ENCODE measurements at regions not wholly inside any gene's neighbourhood (a gene's known extent, or its start where the extent isn't known, plus 50 kb on each side); places are given as distances from the start of the nearest gene placed in this dataset.

DNA sequence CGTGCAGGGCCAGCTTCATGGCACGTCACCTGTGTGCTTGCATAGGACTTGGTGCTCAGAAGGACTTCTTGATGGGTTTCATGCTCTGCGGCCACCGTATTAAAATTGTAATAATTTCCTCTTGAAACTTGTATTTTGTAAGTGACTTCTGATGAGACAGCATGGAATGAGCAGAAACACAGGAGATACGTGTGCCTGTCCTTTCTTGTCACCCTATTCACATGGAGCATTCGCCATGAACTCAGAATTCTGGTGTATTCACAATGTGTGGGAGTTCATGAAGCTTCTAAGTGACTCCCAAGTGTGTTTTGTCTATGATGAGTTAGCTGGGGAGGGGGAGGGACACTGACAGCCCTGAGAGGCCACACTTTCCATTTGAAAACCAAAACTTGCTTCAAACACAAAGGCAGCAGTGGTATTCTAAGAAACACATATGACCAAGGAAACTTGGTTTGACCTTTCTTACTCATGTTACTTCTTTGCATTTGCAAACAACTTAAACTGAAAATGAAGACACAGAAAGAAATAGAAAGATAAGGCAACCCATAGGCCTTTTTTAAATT lies 92.1 kb upstream of the NEDD9 start:
- peak; percentile 22 for DNase-seq (ENCODE audit: extremely low read depth, insufficient read length)
- H3K27me3 ChIP-seq (replicated peaks; ENCODE audit: control insufficient read depth, insufficient read depth, low read length), result no peaks in the 10 kb centered on the region
- peak overlapping the region; percentile 15 for H3K4me3 ChIP-seq (replicated peaks; ENCODE audit: low read depth, low read length)
- H3K36me3 ChIP-seq (ENCODE audit: control insufficient read depth, insufficient read depth, low read length), result peaks cover 9% of the 10 kb centered on the region
- TF ChIP-seq, protein P1, sequence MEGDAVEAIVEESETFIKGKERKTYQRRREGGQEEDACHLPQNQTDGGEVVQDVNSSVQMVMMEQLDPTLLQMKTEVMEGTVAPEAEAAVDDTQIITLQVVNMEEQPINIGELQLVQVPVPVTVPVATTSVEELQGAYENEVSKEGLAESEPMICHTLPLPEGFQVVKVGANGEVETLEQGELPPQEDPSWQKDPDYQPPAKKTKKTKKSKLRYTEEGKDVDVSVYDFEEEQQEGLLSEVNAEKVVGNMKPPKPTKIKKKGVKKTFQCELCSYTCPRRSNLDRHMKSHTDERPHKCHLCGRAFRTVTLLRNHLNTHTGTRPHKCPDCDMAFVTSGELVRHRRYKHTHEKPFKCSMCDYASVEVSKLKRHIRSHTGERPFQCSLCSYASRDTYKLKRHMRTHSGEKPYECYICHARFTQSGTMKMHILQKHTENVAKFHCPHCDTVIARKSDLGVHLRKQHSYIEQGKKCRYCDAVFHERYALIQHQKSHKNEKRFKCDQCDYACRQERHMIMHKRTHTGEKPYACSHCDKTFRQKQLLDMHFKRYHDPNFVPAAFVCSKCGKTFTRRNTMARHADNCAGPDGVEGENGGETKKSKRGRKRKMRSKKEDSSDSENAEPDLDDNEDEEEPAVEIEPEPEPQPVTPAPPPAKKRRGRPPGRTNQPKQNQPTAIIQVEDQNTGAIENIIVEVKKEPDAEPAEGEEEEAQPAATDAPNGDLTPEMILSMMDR (IDR thresholded peaks at IDR 0.05; ENCODE audit: insufficient read depth, low read length, poor library complexity, severe bottlenecking), result no peak

DNA sequence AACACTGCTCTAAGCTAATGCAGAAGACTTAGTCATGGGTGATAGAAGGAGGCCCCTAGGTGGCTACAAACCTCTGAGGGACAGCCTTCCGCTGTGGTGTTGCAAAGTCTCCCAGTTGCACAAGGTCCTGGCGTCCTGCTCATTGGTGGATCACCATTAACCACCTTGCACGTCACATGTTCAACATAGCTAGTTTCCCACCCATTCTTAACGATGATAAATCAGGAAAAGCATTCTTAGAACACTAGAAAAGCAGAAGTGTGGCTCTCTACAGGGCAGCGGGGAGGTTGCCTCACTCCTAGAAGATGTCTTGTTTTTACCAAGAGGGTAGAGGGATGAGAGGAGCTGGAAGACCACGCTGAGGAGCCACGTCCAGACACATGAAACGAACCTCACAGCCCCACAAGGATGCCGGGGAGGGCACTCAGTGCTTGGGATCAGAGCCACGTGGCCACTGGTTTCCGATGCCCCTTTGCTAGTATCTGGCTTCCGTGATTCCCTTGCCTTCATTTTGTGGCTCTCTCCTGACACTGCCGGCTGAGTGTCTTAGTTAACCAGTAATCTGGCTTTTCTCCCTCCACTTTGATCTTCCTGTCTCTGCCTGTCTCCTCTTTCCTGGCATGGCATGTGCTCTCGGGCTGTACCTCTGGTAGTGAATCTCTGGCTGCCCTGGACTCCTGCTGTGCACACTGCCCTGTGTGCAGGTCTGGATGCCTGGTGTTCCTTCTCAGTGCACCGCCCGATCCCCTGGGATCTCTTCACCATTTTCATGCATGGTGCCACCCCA lies 91.4 kb upstream of the NEDD9 start:
- no peak for DNase-seq (ENCODE audit: extremely low read depth, insufficient read length)
- Histone ChIP-seq H3K27me3 (replicated peaks; ENCODE audit: control insufficient read depth, insufficient read depth, low read length) (no peaks in the 10 kb centered on the region), H3K4me3 (replicated peaks; ENCODE audit: low read depth, low read length) (peak overlapping the region; percentile 15), H3K36me3 (ENCODE audit: control insufficient read depth, insufficient read depth, low read length) (peaks cover 7% of the 10 kb centered on the region)
- TF ChIP-seq, protein P1 (IDR thresholded peaks at IDR 0.05; ENCODE audit: insufficient read depth, low read length, poor library complexity, severe bottlenecking), result peak; percentile 17

DNA sequence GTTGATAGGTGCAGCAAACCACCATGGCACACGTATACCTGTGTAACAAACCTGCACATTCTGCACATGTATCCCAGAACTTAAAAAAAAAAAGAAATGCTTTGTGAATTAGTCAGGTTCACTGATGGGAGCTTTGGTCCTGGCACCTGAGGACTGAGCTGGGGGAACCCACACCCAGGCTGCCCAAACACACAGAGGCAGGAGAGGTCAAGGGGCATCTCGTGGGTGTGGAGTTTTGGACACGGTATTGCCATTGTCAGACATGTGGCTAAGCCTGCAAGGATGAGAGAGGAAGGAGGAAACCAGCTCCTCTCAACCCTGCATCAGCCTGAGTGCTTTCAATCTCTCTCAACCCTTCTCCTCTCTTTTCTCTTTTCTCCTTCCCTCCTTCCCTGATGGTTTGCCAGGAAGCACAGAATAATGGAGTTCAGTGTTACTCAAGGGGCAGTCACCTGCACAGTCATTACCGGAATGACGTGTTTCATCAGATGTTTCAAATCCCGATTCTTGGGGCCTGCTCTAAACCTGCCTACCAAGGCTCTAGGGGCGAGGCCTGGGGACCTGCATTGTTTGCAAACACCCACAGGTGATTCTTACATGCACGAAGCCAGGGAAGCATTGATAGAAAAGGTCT lies 89.9 kb upstream of the NEDD9 start:
- no peak overlapping the region for H3K4me3 ChIP-seq (replicated peaks; ENCODE audit: low read depth, low read length)
- peaks cover 11% of the 10 kb centered on the region for H3K36me3 ChIP-seq (ENCODE audit: control insufficient read depth, insufficient read depth, low read length)
- DNase-seq (ENCODE audit: extremely low read depth, insufficient read length), result no peak
- H3K27me3 ChIP-seq (replicated peaks; ENCODE audit: control insufficient read depth, insufficient read depth, low read length), result no peaks in the 10 kb centered on the region
- TF ChIP-seq, protein P1 (IDR thresholded peaks at IDR 0.05; ENCODE audit: insufficient read depth, low read length, poor library complexity, severe bottlenecking), result no peak

DNA sequence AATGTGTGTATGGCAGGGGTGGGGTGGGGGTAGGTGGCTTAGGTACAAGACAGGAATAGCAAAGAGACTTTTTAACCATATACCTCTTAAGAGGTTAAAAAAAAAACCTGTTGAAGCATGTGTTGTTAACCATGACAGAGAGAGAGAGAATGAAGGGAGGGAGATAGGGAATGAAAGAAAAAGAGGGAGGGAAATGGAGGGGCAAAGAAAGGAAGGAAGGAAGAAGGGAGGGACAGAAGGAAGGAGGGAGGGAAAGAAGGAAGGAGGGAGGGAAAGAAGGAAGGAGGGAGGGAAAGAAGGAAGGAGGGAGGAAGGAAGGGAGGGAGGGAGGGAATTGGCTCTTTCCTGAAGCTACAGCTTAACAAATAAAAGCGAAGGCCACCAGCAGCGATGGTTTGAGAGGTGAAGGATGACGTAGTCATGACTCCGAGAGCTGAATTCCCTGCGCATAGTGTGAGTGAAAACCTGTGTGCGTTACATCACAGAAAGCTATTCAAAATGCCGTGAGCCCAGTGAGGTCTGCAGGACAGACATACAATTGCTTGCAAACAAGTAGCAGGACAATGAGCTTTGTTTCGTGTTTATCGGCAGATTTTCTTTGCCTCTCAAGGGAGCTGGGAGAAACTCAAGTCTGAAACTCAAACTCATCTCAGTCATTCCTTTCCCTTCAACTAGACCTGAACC lies 88.6 kb upstream of the NEDD9 start:
- no peak for DNase-seq (ENCODE audit: extremely low read depth, insufficient read length)
- peaks cover 11% of the 10 kb centered on the region for H3K36me3 ChIP-seq (ENCODE audit: control insufficient read depth, insufficient read depth, low read length)
- TF ChIP-seq, protein P1 (IDR thresholded peaks at IDR 0.05; ENCODE audit: insufficient read depth, low read length, poor library complexity, severe bottlenecking), result no peak
- H3K4me3 ChIP-seq (replicated peaks; ENCODE audit: low read depth, low read length), result no peak overlapping the region
- no peaks in the 10 kb centered on the region for H3K27me3 ChIP-seq (replicated peaks; ENCODE audit: control insufficient read depth, insufficient read depth, low read length)

DNA sequence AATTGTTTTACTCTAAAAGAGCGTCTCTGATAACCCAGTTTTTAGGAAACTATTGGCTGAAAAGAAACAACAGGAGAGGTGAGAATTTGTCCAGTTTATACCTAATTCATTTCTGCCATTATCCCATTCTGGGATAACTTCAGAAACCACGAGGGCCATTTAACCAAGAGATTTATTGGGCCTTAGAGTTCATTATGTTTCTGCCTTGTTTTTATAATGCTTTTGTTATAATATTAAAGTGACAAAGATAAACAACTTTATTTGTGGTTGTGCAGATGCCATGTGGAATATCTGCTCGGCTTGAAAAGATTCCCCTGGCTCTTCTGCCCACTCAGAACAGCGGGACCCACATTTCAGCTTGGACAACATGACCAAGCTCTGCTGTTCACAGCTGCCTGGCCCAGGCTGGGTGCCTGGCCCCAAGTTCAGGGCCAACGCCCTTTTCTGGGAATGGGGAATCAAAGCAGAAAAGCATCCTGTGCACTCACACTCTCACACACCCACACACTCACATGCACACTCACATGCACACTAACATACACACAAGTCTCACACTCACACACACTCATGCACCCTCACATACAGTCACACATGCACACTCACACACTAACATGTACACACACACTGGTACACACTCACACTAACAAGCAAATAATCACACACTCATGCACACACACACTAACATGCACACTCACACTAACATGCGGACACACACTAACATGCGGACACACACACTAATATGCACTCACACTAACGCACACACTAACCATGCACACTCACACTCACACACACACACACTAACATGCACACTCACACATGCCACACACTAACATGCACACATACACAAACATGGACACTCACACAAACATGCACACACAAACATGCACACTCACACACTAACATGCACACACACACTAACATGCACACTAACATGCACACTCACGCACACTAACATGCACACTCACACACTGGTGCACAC lies 86.7 kb upstream of the NEDD9 start:
- TF ChIP-seq, protein P1 (IDR thresholded peaks at IDR 0.05; ENCODE audit: insufficient read depth, low read length, poor library complexity, severe bottlenecking), result no peak
- H3K36me3 ChIP-seq (ENCODE audit: control insufficient read depth, insufficient read depth, low read length), result peaks cover 11% of the 10 kb centered on the region
- no peak for DNase-seq (ENCODE audit: extremely low read depth, insufficient read length)
- no peak overlapping the region for H3K4me3 ChIP-seq (replicated peaks; ENCODE audit: low read depth, low read length)
- no peaks in the 10 kb centered on the region for H3K27me3 ChIP-seq (replicated peaks; ENCODE audit: control insufficient read depth, insufficient read depth, low read length)
